Kidney (tissue), 13 donors: ENCODE measurements at regions not wholly inside any gene's neighbourhood (a gene's known extent, or its start where the extent isn't known, plus 50 kb on each side); places are given as distances from the start of the nearest gene placed in this dataset.
A peak's percentile ranks its signal among the peaks of the same experiment; 100 is the strongest.

ENCODE experiments used
- DNase-seq, 5 donors: peaks; one replicate each; pipeline ENCODE4 v3.0.0-alpha.2; 2013 to 2020
- FAIRE-seq: peaks from 2 replicates; lab custom pipeline; 2012; peaks lifted over from hg19 to GRCh38; lab: Jason Lieb, UNC
- H3K27ac ChIP-seq, 2 donors: one replicate each; pipeline ENCODE4 v1.7.0; 2013; ENCODE audit warnings: low read depth in 2 of 2, low read length in 2 of 2, inconsistent platforms in 1 of 2
- H3K27me3 ChIP-seq: one replicate; pipeline ENCODE4 v1.7.1; 2013; ENCODE audit warnings: low read length, inconsistent platforms; ENCODE audit not compliant: control insufficient read depth, insufficient read depth
- H3K36me3 ChIP-seq, 3 donors: one replicate each; pipeline versions ENCODE4 v1.7.0 to v1.7.1; 2013; ENCODE audit warnings: low read length in 3 of 3, control low read depth in 1 of 3, inconsistent platforms in 1 of 3; ENCODE audit not compliant: insufficient read depth in 3 of 3, control insufficient read depth in 2 of 3
- H3K4me1 ChIP-seq, 3 donors: one replicate each; pipeline versions ENCODE4 v1.7.0 to v1.7.1; 2013; ENCODE audit warnings: low read length in 3 of 3, inconsistent platforms in 1 of 3, low read depth in 1 of 3; ENCODE audit not compliant: control insufficient read depth in 2 of 3, insufficient read depth in 2 of 3
- H3K4me3 ChIP-seq, 3 donors: one replicate each; pipeline versions ENCODE4 v1.7.0 to v1.8.1; 2013; ENCODE audit warnings: low read length in 3 of 3, control low read depth in 1 of 3, inconsistent platforms in 1 of 3
- H3K9ac ChIP-seq, 3 donors: one replicate each; pipeline versions ENCODE4 v1.7.0 to v1.7.1; 2013; ENCODE audit warnings: low read length in 3 of 3, control low read depth in 1 of 3, inconsistent platforms in 1 of 3
- H3K9me3 ChIP-seq, 3 donors: one replicate each; pipeline versions ENCODE4 v1.7.0 to v1.7.1; 2013; ENCODE audit warnings: low read length in 3 of 3, control low read depth in 1 of 3, inconsistent platforms in 1 of 3; ENCODE audit not compliant: control insufficient read depth in 2 of 3, insufficient read depth in 1 of 3
- CTCF ChIP-seq: IDR thresholded peaks from 3 replicates; pipeline ENCODE4 v1.5.1; 2012; ENCODE audit warnings: mild to moderate bottlenecking, moderate library complexity, borderline replicate concordance; ENCODE audit not compliant: insufficient read depth; ENCODE audit errors: extremely low read depth
- intact Hi-C: fragments of 100-400 bp; cut with DNase I; formaldehyde crosslinking; loops from one replicate; pipeline ENCODE4 v1.11.1; 2022
- donor health status: control.
- donor health status: control.
- donor health status: control.
- donor health status: control.
- donor health status: control.
- donor health status: DM: yes; HTN: yes; CAD: no.
- donor health status: Normal renal cell carcinoma (clear cell type).

GRCh38 chr5:100004969-100005368 lies 530.2 kb upstream of the FAM174A start:
- H3K27ac ChIP-seq, result no peak overlapping the region
- no peaks in the 10 kb centered on the region for H3K9me3 ChIP-seq
- FAIRE-seq (no peak), DNase-seq (peak in 1 of 5 donors; percentile 0)
- no peak overlapping the region for H3K4me3 ChIP-seq
- no peaks in the 10 kb centered on the region for H3K4me1 ChIP-seq
- intact Hi-C loops, result no loop called here
- H3K9ac ChIP-seq, result no peak overlapping the region
- no peaks in the 10 kb centered on the region for H3K36me3 ChIP-seq
- TF ChIP-seq CTCF, result no peak
- H3K27me3 ChIP-seq, result no peaks in the 10 kb centered on the region

- Histone ChIP-seq H3K9ac (no peak overlapping the region), H3K36me3 (no peaks in the 10 kb centered on the region), H3K4me3 (no peak overlapping the region), H3K27me3 (no peaks in the 10 kb centered on the region), H3K9me3 (no peaks in the 10 kb centered on the region), H3K4me1 (no peaks in the 10 kb centered on the region), H3K27ac (no peak overlapping the region)
- no peak for TF ChIP-seq CTCF
- intact Hi-C loops, result no loop called here
- no peak for FAIRE-seq
- DNase-seq, result no peak
These were observed 536.9 kb upstream of the FAM174A start for GRCh38 chr5:99998319-99998718.

GRCh38 chr5:99995407-99995806 lies 539.8 kb upstream of the FAM174A start:
- DNase-seq (no peak), FAIRE-seq (no peak)

More at GRCh38 chr5:99995407-99995806, 539.8 kb upstream of the FAM174A start:
- Histone ChIP-seq H3K27me3 (no peaks in the 10 kb centered on the region), H3K9me3 (no peaks in the 10 kb centered on the region), H3K4me3 (no peak overlapping the region), H3K4me1 (no peaks in the 10 kb centered on the region), H3K36me3 (no peaks in the 10 kb centered on the region), H3K9ac (no peak overlapping the region), H3K27ac (no peak overlapping the region)
- TF ChIP-seq CTCF, result no peak
- intact Hi-C loops, result no loop called here
